ENCODE measurements at regions not wholly inside any gene's neighbourhood (a gene's known extent, or its start where the extent isn't known, plus 50 kb on each side); places are given as distances from the start of the nearest gene placed in this dataset.

- no peak for DNase-seq (ENCODE audit: low spot score)
- intact Hi-C loops (cut with DNase I), result no loop called here
Observed at GRCh38 chr12:39240587-39240986, 202.3 kb downstream of the KIF21A start.

- intact Hi-C loops (cut with DNase I), result no loop called here
- no peak for DNase-seq (ENCODE audit: low spot score)
Observed at GRCh38 chr12:39239490-39240486, 203.1 kb downstream of the KIF21A start.

GRCh38 chr12:39237004-39237403 lies 205.9 kb downstream of the KIF21A start:
- intact Hi-C loops (cut with DNase I), result no loop called here

GRCh38 chr12:39235990-39236767 lies 206.7 kb downstream of the KIF21A start:
- DNase-seq (ENCODE audit: low spot score), result no peak
- intact Hi-C loops (cut with DNase I), result no loop called here

More at GRCh38 chr12:39237004-39237403, 205.9 kb downstream of the KIF21A start:
- DNase-seq (ENCODE audit: low spot score), result no peak

- intact Hi-C loops (cut with DNase I), result no loop called here
Observed at GRCh38 chr12:39230086-39230485, 212.8 kb downstream of the KIF21A start.

GRCh38 chr12:39227218-39227617 lies 215.7 kb downstream of the KIF21A start:
- intact Hi-C loops (cut with DNase I), result no loop called here
- no peak for DNase-seq (ENCODE audit: low spot score)

More at GRCh38 chr12:39230086-39230485, 212.8 kb downstream of the KIF21A start:
- no peak for DNase-seq (ENCODE audit: low spot score)

- DNase-seq (ENCODE audit: low spot score), result no peak
- intact Hi-C loops (cut with DNase I), result no loop called here
Observed at GRCh38 chr12:39224971-39225370, 217.9 kb downstream of the KIF21A start.

GRCh38 chr12:39205969-39206368 lies 237.0 kb downstream of the KIF21A start:
- intact Hi-C loops (cut with DNase I), result no loop called here

GRCh38 chr12:39199351-39199750 lies 243.6 kb downstream of the KIF21A start:
- intact Hi-C loops (cut with DNase I), result no loop called here
- DNase-seq (ENCODE audit: low spot score), result no peak

More at GRCh38 chr12:39205969-39206368, 237.0 kb downstream of the KIF21A start:
- DNase-seq (ENCODE audit: low spot score), result no peak

- no peak for DNase-seq (ENCODE audit: low spot score)
- intact Hi-C loops (cut with DNase I), result no loop called here
Observed at GRCh38 chr12:39188689-39189088, 254.2 kb downstream of the KIF21A start.

- DNase-seq (ENCODE audit: low spot score), result no peak
- intact Hi-C loops (cut with DNase I), result no loop called here
Observed at GRCh38 chr12:39186744-39187143, 256.2 kb downstream of the KIF21A start.

GRCh38 chr12:39178837-39179236 lies 264.1 kb downstream of the KIF21A start:
- no peak for DNase-seq (ENCODE audit: low spot score)
- intact Hi-C loops (cut with DNase I), result no loop called here

GRCh38 chr12:39176356-39176755 lies 266.6 kb downstream of the KIF21A start:
- DNase-seq (ENCODE audit: low spot score), result no peak
- intact Hi-C loops (cut with DNase I), result no loop called here

- DNase-seq (ENCODE audit: low spot score), result no peak
- intact Hi-C loops (cut with DNase I), result no loop called here
Observed at GRCh38 chr12:39173726-39174125, 268.3 kb upstream of the CPNE8 start.

- intact Hi-C loops (cut with DNase I), result no loop called here
- DNase-seq (ENCODE audit: low spot score), result no peak
Observed at GRCh38 chr12:39165338-39165737, 259.9 kb upstream of the CPNE8 start.

- intact Hi-C loops (cut with DNase I), result no loop called here
- DNase-seq (ENCODE audit: low spot score), result no peak
Observed at GRCh38 chr12:39161465-39162085, 256.2 kb upstream of the CPNE8 start.

- DNase-seq (ENCODE audit: low spot score), result no peak
- intact Hi-C loops (cut with DNase I), result no loop called here
Observed at GRCh38 chr12:39157696-39158342, 252.4 kb upstream of the CPNE8 start.

- no peak for DNase-seq (ENCODE audit: low spot score)
- intact Hi-C loops (cut with DNase I), result no loop called here
Observed at GRCh38 chr12:39145175-39145999, 240.0 kb upstream of the CPNE8 start.

GRCh38 chr12:39144613-39145061 lies 239.2 kb upstream of the CPNE8 start:
- intact Hi-C loops (cut with DNase I), result no loop called here
- no peak for DNase-seq (ENCODE audit: low spot score)

Data from cardiac septum (tissue), 1 donor.